Stimulated activated CD4-positive, alpha-beta T cell treated with anti-CD3 and anti-CD28 coated beads, Interleukin-1b, Interleukin-23, amount 100 ng/mL, for 4 hours (primary cell): ENCODE measurements at regions not wholly inside any gene's neighbourhood (a gene's known extent, or its start where the extent isn't known, plus 50 kb on each side); places are given as distances from the start of the nearest gene placed in this dataset.

Experiments
- DNase-seq, 2 donors: peaks; one replicate each; pipeline ENCODE4 v3.0.0-alpha.2; 2020; ENCODE audit warnings: low read depth in 2 of 2

DNA sequence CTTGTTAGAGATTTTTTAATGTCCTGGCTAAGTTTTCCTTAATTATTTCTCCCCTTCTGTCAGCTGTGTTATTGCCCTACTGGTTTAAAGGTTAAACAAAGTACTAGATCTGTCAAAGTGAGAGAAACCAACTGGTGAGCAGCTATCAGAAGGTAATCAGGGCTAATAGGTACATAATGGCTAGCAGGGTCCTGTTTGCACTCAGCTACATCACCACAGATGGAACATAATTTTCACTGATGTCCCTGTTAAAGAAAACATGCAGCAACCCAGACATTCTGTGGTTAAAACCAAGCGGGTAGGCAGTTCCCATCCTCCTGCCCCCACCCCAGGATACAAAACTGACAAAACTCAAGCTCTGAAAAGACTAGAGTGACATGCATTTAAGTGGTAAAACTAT, 473.9 kb downstream of the NR2F1-AS1 start:
- no peak for DNase-seq

DNA sequence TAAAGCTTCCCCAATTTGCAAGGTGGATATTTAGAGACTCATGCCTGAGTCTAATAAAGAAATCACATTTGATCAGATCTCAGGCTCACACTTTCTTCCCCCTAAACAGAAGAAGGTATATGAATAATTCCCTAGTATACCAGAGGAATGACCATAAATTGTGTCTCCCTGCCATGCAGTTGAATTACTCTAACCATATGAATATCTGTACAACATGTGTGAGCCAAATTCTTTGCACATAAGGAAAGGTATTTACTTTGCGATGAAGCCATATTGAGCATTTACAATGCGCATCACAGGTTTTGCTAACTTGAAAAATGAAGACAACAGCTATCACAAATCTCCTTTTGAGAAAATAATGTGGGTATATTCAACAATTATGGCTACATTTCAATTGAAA, 479.4 kb downstream of the NR2F1-AS1 start:
- no peak for DNase-seq

DNA sequence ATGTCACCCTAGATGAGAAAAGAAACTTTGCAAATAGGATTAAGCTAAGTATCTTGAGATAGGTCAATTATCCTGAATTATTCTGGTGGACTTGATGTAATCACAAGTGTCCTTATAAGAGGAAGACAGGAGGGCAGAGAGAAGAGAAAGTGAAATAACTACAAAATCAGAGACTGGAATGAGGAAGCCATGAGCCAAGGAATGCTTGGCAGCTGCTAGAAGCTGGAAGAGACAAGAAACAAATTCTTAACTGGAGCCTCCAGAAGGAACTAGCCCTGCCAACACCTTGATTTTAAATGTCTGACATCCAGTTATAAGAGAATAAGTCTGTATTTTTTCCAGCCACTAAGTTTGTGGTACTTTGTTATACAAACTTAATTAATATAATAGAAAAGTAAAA, 480.0 kb downstream of the NR2F1-AS1 start:
- DNase-seq: no peak

DNA sequence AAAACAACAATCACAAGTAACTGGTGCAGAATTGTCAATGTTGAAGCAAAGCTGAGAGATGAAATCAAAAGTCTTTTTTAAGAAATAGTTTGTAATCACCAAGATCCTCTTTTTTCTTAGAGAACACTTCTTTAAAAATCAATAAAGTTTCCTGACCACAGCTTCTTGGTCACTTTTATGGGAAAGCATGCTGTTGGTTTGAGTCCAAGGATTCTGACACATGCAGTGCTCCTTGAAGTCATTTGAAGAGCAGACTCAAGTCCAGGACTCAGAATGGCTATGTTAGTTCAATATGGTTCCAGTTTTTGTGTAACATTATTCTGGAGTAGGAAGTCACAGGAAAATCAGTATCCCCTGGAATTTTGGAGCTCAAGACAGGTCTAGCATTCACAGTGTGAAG, 480.6 kb downstream of the NR2F1-AS1 start:
- DNase-seq: no peak

DNA sequence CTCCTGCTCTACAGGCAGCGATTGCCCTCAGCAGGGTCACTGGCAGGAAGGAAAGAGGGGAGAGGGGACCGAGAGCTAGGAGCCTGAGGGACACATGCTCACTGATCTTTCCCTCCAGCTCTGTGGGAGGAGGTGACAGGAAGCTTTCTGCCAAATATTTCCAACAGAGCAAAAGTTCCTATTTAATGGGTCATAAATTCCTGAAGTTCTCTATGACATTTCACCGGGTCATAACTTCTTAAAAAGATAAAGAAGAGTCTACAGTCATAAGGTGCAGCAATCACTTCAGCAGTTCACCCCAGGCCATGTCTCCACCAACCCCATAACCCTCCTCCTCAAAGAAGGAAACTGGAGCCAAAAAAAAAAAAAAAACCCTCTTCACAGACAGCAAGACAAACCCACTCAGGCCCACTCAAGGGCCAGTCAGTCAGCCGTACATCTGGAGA, 481.1 kb downstream of the NR2F1-AS1 start:
- no peak for DNase-seq

DNA sequence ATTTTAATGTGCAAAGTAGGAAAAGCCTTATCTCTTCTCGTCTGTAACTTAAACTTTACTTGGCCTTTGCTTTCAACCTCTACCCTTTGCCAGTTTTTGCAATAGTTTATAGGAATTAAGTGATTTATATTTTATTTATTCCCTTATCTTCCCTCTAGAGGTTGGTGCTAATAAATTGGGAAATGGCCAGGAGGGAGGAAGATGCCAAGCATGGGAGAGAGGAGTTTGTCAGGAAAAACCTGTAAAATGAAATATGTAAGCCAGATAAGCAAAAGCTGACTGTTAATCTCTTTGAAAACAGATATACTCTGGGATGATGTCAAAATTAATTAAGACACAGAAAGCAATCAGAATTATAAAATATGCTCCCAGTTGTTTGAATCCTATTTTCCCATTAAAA, 484.5 kb downstream of the NR2F1-AS1 start:
- DNase-seq: no peak

DNA sequence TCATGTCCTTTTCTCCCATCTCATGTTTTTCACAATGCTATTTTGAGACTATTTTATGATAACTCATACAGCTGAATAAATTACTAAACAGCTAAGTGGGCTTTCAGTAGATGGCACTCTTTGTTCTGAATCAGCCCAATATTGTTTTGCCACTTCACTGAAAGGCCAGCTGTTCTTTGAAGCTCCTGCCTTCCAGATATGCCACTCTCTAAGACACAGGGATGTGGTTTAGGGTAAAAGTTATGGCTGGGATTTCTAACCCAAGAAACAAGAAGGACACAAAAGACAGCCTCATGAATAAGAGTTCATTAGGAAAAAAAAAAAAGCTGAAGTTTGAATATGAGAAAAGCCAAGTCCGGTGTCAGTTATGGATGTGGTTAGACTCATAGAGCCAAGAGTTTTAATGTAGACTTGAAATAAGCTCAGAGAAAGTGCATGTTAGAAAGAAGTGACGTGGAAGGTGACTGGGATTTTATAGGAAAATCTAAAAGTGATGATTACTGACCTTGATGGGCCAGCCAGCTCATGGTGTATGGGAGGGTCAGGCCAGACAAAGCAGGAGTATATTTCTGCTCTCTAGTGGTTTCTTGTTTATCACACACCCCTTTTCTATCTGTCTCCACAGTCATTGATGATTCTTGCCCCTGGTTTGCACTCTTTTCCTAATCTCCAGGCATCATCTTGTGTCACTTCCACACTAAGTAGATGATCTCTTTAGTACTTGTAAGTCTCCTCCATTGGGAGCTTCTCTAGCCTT, 488.5 kb downstream of the NR2F1-AS1 start:
- DNase-seq: no peak

DNA sequence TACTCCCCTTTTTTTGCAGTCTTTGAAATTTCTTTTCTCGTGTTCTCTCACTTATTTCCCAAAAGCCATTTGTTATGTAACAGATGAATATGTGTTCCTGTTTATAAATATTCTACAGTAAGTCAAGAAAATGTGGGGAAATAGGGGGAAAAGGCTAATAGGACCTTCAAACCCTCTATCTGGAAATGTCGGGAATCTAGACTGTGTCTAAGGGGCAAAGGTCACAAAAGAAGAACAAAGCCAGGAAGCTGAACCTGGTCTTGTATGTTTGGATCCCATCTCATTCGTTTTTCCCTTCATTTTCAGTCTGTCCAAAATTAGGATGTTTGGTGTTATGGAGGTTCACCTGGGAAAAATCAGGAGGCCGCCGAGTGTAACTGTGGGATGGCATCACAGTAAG, 490.3 kb downstream of the NR2F1-AS1 start:
- no peak for DNase-seq

DNA sequence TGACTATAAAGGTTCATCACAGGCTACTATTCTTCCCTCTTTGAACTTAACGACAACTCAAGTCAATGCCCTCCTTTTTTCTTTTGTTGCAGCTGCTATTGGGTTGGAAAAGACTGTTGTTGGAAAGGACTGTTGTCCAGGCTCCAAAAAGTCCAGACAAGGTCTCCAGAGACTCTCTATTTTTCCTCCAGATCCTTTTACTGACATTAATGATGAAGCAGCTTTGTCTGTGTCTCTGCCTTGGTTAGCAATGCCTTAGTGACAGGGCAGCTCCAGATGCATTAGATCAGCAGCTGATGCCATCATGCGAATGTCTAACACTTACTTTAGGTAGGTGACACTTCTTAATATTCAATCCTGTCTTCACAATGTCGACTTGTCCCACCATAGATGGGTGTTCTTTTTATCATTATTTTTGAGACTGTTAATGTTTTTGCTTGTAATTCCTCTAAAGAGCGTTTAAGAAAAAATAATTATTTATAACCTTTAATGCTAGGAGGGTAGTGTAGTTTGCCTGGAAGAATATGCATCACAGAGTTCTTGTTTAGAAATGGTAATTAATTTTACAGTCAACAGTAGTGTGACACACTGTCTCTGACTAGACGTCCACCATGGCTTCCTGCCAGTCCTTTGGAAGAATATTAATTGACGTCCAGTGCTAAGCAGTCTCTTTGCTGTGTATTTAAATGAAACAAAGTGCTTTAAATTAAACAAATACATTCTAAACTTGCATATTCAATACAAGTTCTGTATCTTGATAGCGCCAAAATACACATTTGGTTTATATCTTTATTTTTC, 492.2 kb downstream of the NR2F1-AS1 start:
- DNase-seq: no peak

DNA sequence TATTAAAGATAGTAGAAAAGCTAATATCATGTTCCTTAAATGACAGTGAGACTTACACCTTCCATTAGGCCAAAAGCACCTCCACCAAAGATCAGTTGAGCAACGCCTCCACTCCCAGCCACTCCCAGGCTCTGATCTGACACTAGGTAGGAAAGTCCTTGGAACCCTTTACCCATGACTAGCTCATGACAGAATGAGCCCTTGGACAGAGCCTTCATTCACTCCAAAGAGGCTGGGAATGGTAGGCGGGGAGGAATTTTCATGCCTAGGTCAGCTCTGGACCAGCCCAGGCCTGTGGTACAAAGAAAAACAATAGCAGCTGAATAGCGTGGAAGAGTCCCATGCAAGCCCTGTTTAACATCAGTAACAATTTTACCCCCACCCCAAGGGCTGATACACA, 493.7 kb downstream of the NR2F1-AS1 start:
- no peak for DNase-seq

DNA sequence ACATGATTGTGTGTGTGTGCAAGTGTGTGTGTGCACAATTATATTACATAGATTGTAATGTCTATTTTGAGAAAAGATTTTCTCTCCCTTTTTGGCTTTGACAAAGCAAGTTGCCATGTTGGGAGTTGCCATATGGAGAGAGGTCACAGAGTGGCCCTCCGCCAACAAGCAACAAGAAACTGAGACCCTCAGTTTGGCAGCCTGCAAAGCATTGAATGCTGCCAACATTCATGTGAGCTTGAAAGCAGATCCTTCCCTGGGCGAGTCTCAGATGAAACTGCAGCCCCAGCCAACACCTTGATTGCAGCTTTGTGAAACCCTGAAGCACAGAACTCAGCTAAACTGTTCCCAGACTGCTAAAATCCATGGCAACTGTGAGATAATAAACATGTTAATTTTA, 498.0 kb downstream of the NR2F1-AS1 start:
- DNase-seq: no peak

DNA sequence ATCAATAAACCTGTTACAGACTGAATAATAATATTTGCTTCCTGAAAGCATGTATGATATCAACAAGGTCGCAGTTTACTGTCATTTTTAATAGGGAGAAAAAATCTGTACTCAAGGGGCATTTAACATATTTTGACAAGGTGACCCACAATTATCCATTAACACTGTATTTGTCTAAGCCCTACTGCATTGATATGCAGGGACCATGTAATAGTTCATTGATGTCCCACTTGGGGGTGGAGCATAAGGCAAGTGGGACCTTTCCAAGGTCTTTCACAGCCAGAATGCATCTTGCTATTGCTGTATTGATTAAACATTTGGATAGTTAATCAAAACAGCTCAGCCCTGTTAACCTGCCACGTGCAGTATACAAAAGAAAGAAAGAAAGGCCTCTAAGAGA, 502.0 kb downstream of the NR2F1-AS1 start:
- DNase-seq: no peak

DNA sequence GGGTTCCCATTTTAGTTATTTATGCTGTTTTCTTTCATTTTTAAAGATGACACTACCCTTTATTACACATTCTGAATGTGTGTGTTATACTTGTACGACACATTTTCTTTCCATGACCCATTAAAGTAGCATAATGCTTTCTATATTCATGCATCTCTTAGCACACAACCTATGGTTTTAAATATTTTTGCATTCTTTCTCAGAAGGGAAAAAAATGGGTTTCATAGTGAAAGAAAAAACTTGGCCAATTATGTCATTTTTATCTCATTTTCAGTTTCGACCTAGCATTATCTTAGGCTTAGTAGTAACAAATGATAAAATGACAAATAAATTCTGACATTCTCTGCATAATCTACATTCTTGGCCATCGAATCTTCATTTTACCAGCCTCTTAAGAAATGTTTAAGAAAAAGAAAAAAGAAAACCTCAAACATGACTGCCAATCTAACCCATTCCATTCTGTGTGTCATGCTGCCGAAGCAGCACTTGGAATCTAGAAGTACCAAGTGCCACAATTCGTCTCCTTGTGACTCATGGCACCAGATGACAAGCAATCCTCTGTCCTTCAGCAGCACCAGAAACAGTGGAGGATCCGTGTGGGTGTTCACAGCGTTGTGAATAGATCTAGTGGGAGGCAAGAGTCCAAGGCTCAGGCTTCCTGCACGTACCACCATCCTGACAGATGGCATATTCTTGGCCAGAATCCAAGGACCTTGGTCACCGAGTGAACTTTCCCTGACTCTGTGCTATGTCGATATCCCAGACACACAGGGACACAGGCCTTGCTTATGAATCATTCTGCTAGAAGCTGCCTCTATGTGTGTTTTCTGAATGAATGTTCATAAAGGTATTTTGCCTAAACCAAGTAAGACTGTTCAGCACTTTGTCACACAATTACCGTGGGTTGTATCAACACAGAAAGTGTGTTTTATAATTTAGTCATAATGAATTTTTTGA, 502.7 kb downstream of the NR2F1-AS1 start:
- DNase-seq: no peak

DNA sequence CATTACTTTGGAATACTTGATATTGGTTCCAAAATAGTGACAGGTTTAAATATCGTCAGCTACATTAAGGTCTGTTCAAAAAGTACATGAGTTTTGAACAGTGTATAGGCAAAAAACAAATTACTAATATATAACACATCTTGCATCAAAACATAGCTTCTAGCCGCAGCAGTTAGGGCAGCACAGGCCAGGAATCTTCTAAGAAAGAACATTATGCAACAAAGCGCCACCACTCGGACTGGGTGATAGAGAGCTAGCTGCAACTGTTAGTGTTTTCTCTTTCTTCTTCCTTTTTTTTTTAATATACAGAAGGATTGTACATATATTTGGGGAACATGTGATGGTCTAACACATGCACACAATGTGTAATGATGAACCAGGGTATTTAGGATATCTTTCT, 504.5 kb downstream of the NR2F1-AS1 start:
- DNase-seq: no peak

DNA sequence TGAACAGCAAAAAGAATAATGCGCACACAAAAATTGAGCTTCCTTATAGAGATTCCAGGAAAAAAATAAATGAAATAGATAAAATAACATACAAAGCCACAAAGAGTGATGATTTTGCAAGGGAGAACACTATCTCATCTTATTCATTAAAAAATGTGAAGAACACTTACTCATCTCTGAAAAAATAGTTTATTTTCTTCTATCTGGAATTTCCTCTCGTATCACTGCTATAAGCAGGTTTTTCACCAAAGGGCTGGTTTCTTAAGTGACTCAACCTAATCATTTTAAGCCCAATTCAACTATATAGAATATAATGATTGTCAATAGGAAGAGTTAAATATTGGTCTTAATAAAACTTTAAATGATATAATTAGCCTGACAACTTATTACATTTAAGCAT, 504.9 kb downstream of the NR2F1-AS1 start:
- no peak for DNase-seq

DNA sequence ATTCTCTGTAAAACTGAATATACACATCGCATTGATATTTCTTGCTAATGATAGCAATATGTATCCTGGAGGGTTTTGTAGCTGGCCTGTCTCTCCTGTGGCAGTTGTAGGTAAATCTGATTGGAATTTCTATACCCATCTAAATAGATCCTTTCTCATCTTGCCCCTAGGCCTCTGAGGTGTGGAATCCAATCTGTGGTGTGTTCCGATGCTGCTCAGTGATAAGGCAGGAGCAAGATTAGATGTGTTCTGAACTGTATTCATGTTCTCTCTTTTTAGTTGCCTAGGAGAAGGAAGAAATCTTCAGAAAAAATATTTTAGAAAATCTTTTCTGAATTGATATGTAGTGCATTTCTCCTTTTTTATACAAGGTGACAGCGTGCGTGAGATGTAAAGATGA, 507.5 kb downstream of the NR2F1-AS1 start:
- no peak for DNase-seq

DNA sequence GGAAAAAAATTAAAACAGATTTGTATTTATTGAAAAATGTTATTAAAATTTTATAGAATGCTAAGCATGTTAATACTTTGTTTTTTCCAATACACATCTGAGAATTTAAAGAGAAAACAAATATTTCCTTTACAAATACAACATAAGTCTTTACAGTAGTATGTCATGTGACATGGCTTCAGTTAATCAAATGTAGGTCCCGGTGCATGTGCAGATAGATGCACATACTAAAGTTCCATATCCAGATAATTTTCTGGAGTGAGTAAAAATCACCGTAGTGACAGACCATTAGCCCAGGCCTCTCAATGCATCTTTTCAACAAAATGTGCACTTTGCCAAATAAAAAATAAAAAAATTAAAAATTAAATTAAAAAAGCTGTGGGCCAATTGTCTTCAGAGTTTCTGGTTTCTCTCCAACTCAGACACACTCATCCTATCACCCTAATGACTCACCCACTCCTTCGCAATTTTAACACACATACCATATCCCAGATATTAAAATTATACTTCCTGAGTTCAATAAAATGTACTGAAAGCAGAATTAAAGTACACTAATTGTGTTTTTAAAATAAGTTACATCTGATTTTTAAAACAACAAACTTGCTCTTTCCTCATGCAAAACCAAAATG, 508.1 kb downstream of the NR2F1-AS1 start:
- no peak for DNase-seq

DNA sequence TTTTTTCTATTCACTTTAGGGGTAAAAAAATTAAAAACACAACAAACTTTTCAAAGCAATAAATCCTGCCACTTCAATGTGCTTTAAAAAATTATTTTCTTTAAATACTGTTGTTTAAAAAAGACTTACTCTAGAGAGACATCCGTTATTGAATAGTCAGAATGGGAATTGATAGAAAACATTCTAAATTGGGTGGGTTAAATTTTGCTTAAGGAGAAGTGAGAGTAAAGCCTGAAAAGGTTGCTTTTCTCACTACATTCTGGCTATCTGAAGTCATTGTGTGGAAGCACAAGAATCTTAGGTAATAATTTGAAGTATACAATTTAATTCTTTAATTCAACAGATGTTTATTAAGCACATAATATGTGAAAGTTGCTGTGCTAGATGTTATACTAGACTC, 509.3 kb downstream of the NR2F1-AS1 start:
- DNase-seq: no peak

DNA sequence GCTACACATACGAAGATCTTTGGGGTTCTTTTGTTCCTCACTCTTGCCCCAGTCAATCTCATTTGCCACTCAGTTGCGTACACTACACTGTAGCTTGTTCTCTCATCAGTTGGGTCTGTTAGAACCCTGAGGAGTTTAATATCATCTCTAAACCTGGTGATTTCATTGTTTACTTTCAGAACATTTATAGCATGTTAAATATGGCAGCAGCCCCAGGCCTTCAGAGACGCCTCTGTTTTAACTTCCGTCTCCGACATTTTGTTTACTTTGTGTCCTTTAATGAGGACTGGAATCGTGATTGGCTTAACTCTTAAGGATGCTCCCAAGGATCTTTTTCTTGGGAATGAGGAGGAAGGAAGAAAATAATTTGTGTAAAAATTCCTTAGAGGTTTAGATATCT, 510.1 kb downstream of the NR2F1-AS1 start:
- DNase-seq: no peak

DNA sequence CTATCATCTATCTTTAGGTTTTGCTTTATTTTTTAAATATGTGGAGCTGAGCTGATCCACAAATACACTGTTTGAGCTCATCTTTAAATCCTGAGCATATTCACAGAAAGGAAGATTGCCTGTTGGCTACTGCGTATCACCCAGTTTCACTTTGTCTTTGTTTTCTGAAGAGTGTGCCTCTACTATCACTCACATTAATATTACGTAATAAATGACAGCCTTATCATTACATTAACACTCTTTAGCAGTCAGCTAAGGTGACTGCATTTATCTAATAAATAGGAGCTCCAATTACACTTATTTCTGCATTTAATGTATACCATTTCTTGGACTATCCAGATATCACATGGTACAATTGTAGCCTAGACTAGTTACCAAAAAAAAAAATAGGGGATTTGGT, 511.7 kb downstream of the NR2F1-AS1 start:
- DNase-seq: no peak

DNA sequence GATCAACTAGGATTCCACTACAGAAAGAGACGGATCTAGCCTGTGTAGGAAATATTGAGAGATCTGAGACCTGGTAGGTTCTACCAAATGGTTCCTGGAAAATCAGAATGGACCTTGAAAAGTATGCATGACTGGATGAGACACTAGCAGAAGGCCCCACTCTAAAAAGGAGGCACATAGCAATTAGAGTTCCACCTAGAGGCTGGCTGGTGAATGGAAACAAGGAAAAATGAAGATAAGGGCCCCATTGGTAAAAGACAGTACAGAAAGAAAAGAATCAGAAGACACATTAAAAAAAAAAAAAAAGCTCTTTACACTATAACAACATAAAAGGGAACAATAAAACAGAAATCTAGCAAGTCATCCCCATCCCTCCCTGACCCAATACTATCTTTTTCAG, 518.5 kb downstream of the NR2F1-AS1 start:
- no peak for DNase-seq

DNA sequence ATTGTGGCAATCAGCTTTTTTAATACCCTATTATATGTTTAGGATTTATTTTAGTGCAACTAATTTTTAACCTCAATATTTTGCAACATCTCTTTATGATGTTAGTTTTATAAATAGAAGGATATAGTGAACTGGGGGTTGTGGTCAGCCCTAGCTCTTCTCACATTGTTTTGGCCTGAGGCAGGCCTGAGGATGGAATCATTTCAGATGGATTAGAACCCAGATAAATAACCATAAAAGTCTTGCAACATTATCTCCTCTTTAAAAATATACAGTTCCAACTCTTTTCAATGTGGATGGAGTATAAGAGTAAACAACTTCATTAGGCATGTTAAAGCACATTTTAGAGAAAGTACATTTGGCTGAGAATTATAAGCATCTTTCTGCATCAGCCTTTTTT, 522.7 kb downstream of the NR2F1-AS1 start:
- DNase-seq: no peak
